Central memory CD8-positive, alpha-beta T cell (primary cell): ENCODE measurements at regions not wholly inside any gene's neighbourhood (a gene's known extent, or its start where the extent isn't known, plus 50 kb on each side); places are given as distances from the start of the nearest gene placed in this dataset.
A peak's percentile ranks its signal among the peaks of the same experiment; 100 is the strongest.

Source experiments
- ATAC-seq: fragments of 150-1000 bp; cut with Tn5 transposase; replicated peaks from 2 replicates; pipeline ENCODE4 v1.10.0; 2022; ENCODE audit warnings: mild to moderate bottlenecking, moderate FRiP score, moderate number of reproducible peaks; ENCODE audit not compliant: poor library complexity, severe bottlenecking; ENCODE audit errors: extremely low read depth
- DNase-seq, 2 donors: peaks; one replicate each; pipeline ENCODE4 v3.0.0; 2021; ENCODE audit warnings: low spot score in 2 of 2
- H3K27ac Mint-ChIP-seq: one replicate; pipeline ENCODE4 v1.8.0; 2022; ENCODE audit warnings: low read depth, mild to moderate bottlenecking, moderate library complexity, mixed read lengths
- H3K27me3 Mint-ChIP-seq: one replicate; pipeline ENCODE4 v1.8.0; 2022; ENCODE audit warnings: mixed read lengths
- H3K36me3 Mint-ChIP-seq: one replicate; pipeline ENCODE4 v1.8.0; 2022; ENCODE audit warnings: mild to moderate bottlenecking, moderate library complexity, mixed read lengths; ENCODE audit not compliant: insufficient read depth
- H3K4me1 Mint-ChIP-seq: one replicate; pipeline ENCODE4 v1.8.0; 2022; ENCODE audit warnings: mixed read lengths
- H3K4me3 Mint-ChIP-seq: one replicate; pipeline ENCODE4 v1.8.0; 2022; ENCODE audit warnings: mild to moderate bottlenecking, moderate library complexity, mixed read lengths
- H3K9me3 Mint-ChIP-seq: one replicate; pipeline ENCODE4 v1.8.0; 2022; ENCODE audit warnings: mixed read lengths

DNA sequence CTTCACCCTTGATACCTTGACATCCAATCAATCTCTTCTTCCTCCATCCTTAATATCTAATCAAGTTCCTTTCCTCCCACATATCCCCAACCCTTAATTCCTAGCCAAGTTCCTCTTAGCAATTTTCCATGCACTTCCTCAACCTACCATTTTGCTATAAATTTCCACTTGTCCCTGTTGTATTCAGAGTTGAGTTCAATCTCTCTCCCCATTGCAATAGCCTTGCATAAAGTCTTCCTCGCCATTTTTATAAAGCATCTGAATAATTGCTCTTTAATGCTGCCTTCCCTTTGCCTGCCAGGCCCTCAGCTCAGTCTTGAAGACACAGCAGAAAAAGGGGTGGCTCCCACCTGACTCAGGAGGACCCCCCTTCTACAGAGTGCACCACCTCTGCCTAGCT is 390.3 kb downstream of the HHIPL2 start:
- H3K27me3 Mint-ChIP-seq = no peaks in the 10 kb centered on the region
- no peak for ATAC-seq
- H3K4me3 Mint-ChIP-seq = no peak overlapping the region
- no peaks in the 10 kb centered on the region for H3K4me1 Mint-ChIP-seq
- DNase-seq = no peak
- no peak overlapping the region for H3K27ac Mint-ChIP-seq
- H3K36me3 Mint-ChIP-seq = no peaks in the 10 kb centered on the region
- peaks cover 11% of the 10 kb centered on the region for H3K9me3 Mint-ChIP-seq

DNA sequence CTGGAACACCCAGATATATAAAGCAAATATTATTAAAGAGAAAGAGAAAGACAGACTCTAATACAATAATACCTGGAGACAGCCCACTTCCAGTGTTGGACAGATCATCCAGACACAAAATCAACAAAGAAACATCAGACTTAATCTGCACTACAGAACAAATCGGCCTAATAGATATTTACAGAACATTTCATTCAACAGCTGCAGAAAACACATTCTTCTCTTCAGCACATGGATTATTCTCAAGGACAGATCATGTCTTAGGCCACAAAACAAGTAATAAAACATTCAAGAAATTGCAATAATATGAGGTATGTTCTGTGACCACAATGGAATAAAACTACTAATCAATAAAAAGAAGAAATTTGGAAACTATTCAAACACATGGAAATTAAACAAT is 398.3 kb upstream of the DUSP10 start:
- H3K9me3 Mint-ChIP-seq = no peaks in the 10 kb centered on the region
- H3K4me3 Mint-ChIP-seq = no peak overlapping the region
- DNase-seq (no peak), ATAC-seq (no peak)
- H3K36me3 Mint-ChIP-seq = no peaks in the 10 kb centered on the region
- H3K27me3 Mint-ChIP-seq = no peaks in the 10 kb centered on the region
- H3K27ac Mint-ChIP-seq = no peak overlapping the region
- H3K4me1 Mint-ChIP-seq = no peaks in the 10 kb centered on the region

DNA sequence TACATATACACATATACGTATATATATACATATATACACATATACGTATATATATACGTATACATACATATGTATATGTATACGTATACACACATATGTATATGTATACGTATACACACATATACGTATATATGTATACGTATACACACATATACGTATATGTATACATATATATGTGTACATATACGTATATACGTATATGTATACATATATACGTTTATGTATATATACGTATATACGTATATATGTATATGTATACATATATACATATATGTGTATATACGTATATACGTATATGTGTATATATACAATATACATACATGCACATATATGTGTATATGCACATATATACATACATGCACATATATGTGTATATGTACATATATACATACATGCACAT is 396.2 kb upstream of the DUSP10 start:
- H3K9me3 Mint-ChIP-seq = no peaks in the 10 kb centered on the region
- DNase-seq (no peak), ATAC-seq (no peak)
- no peak overlapping the region for H3K4me3 Mint-ChIP-seq
- no peaks in the 10 kb centered on the region for H3K36me3 Mint-ChIP-seq
- no peaks in the 10 kb centered on the region for H3K4me1 Mint-ChIP-seq
- H3K27me3 Mint-ChIP-seq = peaks cover 20% of the 10 kb centered on the region
- H3K27ac Mint-ChIP-seq = no peak overlapping the region

DNA sequence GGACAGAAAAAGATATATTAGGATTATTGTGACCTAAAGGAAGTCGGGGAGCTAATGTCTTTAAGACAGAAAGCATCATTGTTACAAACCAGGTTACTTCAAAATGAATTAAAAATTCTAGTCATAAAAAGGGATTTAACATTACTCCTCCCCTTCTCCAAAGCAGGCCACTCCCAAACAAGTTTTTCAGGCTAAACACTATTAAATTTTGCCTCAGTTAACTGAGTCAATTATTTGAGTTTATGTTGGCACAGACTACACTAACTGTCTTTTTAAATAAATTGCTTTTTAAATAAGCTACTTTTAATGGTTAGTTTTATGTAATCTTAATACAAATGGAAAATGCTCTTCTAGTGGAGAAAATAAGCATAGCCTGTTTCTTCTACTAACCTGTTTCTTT is 395.0 kb upstream of the DUSP10 start:
- H3K27ac Mint-ChIP-seq = no peak overlapping the region
- H3K27me3 Mint-ChIP-seq = peaks cover 30% of the 10 kb centered on the region
- ATAC-seq (no peak), DNase-seq (no peak)
- H3K9me3 Mint-ChIP-seq = no peaks in the 10 kb centered on the region
- no peak overlapping the region for H3K4me3 Mint-ChIP-seq
- no peaks in the 10 kb centered on the region for H3K36me3 Mint-ChIP-seq
- H3K4me1 Mint-ChIP-seq = no peaks in the 10 kb centered on the region

DNA sequence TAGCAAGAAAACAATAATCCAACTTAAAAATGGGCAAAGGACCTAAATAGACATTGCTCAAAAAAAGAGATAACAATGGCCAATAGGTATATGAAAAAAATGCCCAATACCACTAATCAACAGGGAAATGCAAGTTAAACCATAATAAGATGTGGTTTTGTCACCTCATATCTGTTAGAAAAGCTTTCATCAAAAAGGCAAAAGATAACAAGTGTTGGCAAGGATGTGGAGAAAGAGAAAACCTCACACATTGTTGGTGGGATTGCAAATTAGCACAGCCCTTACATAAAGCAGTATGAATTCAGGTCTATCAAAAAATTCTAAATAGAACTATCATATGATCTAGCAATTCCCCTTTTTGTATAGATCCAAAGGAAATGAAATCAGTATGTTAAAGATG is 387.2 kb upstream of the DUSP10 start:
- Mint-ChIP-seq H3K36me3 (no peaks in the 10 kb centered on the region), H3K4me1 (peaks cover 18% of the 10 kb centered on the region), H3K9me3 (no peaks in the 10 kb centered on the region), H3K27me3 (peaks cover 55% of the 10 kb centered on the region), H3K4me3 (no peak overlapping the region), H3K27ac (no peak overlapping the region)
- peak; percentile 56 for ATAC-seq
- DNase-seq = no peak

DNA sequence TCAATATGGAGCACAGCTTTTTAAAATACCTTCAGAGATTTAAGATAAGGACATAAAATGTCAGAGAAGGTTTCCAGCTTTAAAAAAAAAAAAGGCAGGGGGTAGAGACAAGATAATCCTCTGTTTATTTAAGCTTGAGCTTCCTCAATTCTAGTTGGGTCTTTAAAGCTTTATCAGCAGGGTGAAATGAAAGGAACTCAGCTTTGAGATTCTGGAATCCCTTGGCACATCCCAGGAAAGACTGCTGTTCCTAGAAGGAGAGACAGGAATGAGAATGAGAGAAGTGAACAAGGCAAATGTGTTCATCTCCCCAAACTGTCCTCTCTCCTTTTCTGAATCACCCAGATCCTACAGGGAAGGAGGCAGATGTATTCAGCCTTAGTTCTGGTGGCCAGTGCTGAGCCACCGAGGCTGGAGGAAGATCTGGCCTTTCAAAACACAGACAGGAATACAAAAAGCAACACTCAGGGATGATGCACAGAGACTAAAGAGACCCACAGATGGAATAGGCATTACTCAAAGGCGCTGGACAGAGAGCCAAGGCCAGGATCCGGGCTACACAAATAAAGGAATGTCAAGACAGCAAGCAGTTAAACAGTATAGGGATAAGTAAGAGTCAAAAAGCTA is 385.8 kb upstream of the DUSP10 start:
- DNase-seq (no peak), ATAC-seq (no peak)
- H3K9me3 Mint-ChIP-seq = no peaks in the 10 kb centered on the region
- peaks cover 18% of the 10 kb centered on the region for H3K4me1 Mint-ChIP-seq
- H3K36me3 Mint-ChIP-seq = peaks cover 2% of the 10 kb centered on the region
- no peak overlapping the region for H3K4me3 Mint-ChIP-seq
- no peak overlapping the region for H3K27ac Mint-ChIP-seq
- H3K27me3 Mint-ChIP-seq = peaks cover 42% of the 10 kb centered on the region

DNA sequence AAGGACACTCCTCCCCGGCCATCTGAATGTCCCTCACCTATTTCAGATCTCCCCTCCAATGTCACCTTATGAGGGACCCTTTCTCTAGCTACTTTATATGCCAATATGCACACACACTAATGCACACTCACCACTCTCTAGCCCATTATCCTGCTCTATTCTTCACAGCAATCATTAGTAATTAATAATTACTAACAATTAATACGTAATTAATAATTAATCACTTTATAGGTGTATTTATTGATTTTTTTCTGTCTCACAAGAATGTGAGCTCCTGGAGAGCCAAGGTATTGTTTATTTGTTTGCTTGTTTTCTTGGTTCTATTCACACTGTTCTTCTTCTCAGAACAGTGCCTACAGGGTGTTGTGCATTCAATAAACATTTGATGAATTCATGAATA is 385.2 kb upstream of the DUSP10 start:
- H3K27ac Mint-ChIP-seq = no peak overlapping the region
- no peak for ATAC-seq

DNA sequence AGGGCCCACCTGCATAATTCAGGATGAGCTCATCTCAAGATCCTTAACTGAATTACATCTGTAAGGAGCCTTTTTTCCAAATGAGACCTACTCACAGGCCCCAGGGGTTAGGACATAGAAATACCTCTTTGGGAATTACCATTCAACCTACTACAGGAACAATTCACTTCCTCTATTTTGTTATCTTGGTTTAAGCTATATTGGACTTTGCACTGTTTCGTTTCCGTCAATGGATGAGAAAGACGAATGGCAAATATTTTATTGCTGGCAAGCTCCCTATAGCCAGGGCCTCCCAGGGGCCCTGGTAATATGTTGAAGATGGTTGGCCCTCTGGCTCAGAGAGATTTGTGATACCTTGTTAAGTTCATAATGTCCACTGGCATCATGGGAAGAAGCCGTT is 384.2 kb upstream of the DUSP10 start:
- H3K4me3 Mint-ChIP-seq = no peak overlapping the region
- peaks cover 2% of the 10 kb centered on the region for H3K36me3 Mint-ChIP-seq
- DNase-seq = no peak
- peaks cover 18% of the 10 kb centered on the region for H3K4me1 Mint-ChIP-seq
- H3K27ac Mint-ChIP-seq = no peak overlapping the region
- H3K9me3 Mint-ChIP-seq = no peaks in the 10 kb centered on the region
- no peak for ATAC-seq
- peaks cover 31% of the 10 kb centered on the region for H3K27me3 Mint-ChIP-seq

More for the DNA sequence above, 385.2 kb upstream of the DUSP10 start:
- Mint-ChIP-seq H3K4me1 (peaks cover 18% of the 10 kb centered on the region), H3K36me3 (peaks cover 2% of the 10 kb centered on the region), H3K4me3 (no peak overlapping the region), H3K27me3 (peaks cover 37% of the 10 kb centered on the region), H3K9me3 (no peaks in the 10 kb centered on the region)
- no peak for DNase-seq

DNA sequence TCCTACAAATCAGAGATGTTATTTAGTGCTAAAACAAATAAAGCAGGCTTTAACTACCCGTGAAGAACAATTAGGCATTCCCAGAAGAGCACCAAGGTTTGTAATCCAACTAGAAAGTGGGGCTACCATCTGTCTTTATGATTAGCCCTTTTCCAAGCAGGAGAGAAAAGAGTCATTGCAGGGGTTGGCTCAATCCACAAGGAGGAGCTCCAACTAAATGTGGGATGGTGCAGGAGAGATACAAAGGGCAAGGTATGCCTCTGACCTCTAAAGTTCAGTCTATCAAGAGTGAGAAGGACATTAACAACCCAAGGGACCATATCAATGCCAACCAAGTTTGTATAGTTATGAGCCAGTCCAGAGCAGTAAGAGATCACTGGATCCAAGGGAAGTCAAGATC is 382.7 kb upstream of the DUSP10 start:
- H3K27ac Mint-ChIP-seq = no peak overlapping the region

DNA sequence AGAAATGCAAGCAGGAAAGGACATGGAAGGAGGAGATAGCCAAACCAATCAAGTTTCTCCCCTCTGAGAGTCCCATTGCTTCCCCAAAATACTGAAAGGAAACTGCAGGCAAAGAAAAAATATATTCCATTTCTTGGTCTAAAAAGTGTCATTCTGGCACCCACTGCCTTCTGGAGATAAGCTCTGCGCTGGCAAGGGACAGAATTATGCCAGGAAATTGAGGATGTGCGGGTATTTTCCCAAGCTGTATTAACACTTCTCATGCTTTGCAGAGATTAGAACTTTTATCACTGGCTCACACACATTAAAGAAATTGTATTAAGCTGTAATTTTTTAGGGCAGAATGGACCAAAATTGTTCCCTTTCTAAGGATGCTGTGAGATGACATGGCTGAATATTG is 381.2 kb upstream of the DUSP10 start:
- no peaks in the 10 kb centered on the region for H3K9me3 Mint-ChIP-seq
- H3K27me3 Mint-ChIP-seq = peaks cover 39% of the 10 kb centered on the region
- no peak overlapping the region for H3K4me3 Mint-ChIP-seq
- DNase-seq = no peak
- ATAC-seq = no peak
- H3K4me1 Mint-ChIP-seq = peaks cover 6% of the 10 kb centered on the region
- H3K36me3 Mint-ChIP-seq = peaks cover 2% of the 10 kb centered on the region
- H3K27ac Mint-ChIP-seq = no peak overlapping the region

More for the DNA sequence above, 382.7 kb upstream of the DUSP10 start:
- no peaks in the 10 kb centered on the region for H3K9me3 Mint-ChIP-seq
- H3K4me1 Mint-ChIP-seq = peaks cover 17% of the 10 kb centered on the region
- no peak overlapping the region for H3K4me3 Mint-ChIP-seq
- H3K27me3 Mint-ChIP-seq = peaks cover 27% of the 10 kb centered on the region
- no peak for ATAC-seq
- DNase-seq = no peak
- peaks cover 2% of the 10 kb centered on the region for H3K36me3 Mint-ChIP-seq

DNA sequence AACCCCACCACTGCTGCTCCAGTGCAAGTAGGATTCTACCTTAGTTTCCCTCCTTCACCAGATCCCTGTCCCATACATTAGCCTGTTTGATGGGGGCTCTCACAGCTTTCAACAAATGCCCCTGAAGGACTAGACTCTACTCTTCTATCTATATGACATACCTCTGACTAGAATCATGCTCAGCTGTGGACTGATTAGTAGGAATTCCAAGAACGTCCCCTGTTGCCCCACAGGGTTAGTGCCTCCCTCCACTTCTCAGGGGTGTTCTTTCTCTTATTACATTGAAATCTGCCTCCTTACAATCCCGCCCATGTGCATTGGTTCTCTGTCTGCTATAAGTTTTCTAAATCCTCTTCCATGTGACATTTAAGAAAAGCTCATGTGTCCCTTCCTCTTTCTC is 375.9 kb upstream of the DUSP10 start:
- H3K9me3 Mint-ChIP-seq = no peaks in the 10 kb centered on the region
- no peak overlapping the region for H3K4me3 Mint-ChIP-seq
- H3K27ac Mint-ChIP-seq = no peak overlapping the region
- no peaks in the 10 kb centered on the region for H3K36me3 Mint-ChIP-seq
- H3K27me3 Mint-ChIP-seq = peaks cover 43% of the 10 kb centered on the region
- DNase-seq (no peak), ATAC-seq (no peak)
- no peaks in the 10 kb centered on the region for H3K4me1 Mint-ChIP-seq

DNA sequence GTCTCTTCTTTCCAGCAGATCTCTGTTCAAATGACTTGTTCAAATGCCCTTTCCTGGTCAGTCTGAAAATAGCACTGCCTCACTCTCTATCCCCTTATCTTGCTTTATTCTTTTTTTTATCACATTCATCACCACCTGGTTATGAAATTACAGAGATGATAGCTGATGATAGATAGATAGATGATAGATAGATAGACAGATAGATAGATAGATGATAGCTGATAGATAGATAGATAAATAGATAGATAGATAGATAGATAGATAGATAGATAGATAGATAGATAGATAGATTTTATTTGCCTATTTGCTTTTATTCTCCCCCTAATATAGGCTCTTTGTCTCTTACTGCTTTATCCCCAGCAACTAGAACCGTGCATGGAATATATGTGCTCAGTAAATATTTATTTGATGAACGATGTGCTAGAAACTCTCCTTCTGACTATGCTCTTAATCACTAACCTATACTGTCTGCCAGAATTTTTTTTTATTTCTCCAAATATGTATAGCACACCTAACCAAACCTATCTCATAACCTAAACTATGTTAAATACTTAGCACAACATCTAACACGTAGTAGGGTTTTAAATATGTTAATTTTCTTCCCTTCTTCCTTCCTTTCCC is 372.8 kb upstream of the DUSP10 start:
- H3K36me3 Mint-ChIP-seq = no peaks in the 10 kb centered on the region
- H3K27ac Mint-ChIP-seq = no peak overlapping the region
- H3K27me3 Mint-ChIP-seq = peaks cover 38% of the 10 kb centered on the region
- no peak overlapping the region for H3K4me3 Mint-ChIP-seq
- ATAC-seq (no peak), DNase-seq (no peak)
- H3K9me3 Mint-ChIP-seq = no peaks in the 10 kb centered on the region
- no peaks in the 10 kb centered on the region for H3K4me1 Mint-ChIP-seq

DNA sequence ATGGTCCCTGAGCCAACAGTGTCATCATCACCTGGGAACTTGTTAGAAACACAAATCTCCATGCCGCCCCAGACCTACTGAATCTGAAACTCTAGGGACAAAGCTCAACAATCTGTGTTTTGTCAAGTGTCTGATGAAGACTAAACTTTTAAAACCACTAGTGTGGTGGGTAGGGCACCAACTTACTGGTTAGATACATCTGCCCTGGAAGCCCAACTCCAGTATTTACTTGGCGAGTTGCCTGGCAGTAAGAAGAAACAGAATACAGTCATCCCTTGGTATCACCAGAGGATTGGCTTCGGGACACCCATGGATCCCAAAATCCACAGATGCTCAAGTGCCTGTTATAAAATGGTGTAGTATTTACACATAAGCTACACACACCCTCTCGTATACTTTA is 367.9 kb upstream of the DUSP10 start:
- DNase-seq (no peak), ATAC-seq (no peak)
- H3K27ac Mint-ChIP-seq = no peak overlapping the region
- peaks cover 3% of the 10 kb centered on the region for H3K36me3 Mint-ChIP-seq
- no peaks in the 10 kb centered on the region for H3K9me3 Mint-ChIP-seq
- peaks cover 21% of the 10 kb centered on the region for H3K27me3 Mint-ChIP-seq
- H3K4me1 Mint-ChIP-seq = no peaks in the 10 kb centered on the region
- H3K4me3 Mint-ChIP-seq = no peak overlapping the region
